Trophoblast cell (in vitro differentiated cells and primary cell): ENCODE measurements at regions not wholly inside any gene's neighbourhood (a gene's known extent, or its start where the extent isn't known, plus 50 kb on each side); places are given as distances from the start of the nearest gene placed in this dataset.

ENCODE experiments used
- DNase-seq, 2 donors: peaks; one replicate each; pipeline ENCODE4 v3.0.0-alpha.2; 2016
- H2AFZ ChIP-seq: 2 replicates; pipeline ENCODE4 v1.6.1; 2013; ENCODE audit warnings: low read length, moderate library complexity, mild to moderate bottlenecking; ENCODE audit not compliant: insufficient read depth, poor library complexity
- H2AK5ac ChIP-seq: 2 replicates; pipeline ENCODE4 v1.6.1; 2013; ENCODE audit warnings: mild to moderate bottlenecking, low read length
- H2BK120ac ChIP-seq: 2 replicates; pipeline ENCODE4 v1.6.1; 2013; ENCODE audit warnings: low read length, mild to moderate bottlenecking, moderate library complexity; ENCODE audit not compliant: insufficient read depth, poor library complexity
- H2BK12ac ChIP-seq: 2 replicates; pipeline ENCODE4 v1.6.1; 2013; ENCODE audit warnings: mild to moderate bottlenecking, low read length, moderate library complexity
- H2BK5ac ChIP-seq: 2 replicates; pipeline ENCODE4 v1.6.1; 2013; ENCODE audit warnings: low read length, low read depth, moderate library complexity, mild to moderate bottlenecking; ENCODE audit not compliant: poor library complexity
- H3K14ac ChIP-seq: 2 replicates; pipeline ENCODE4 v1.6.1; 2013; ENCODE audit warnings: mild to moderate bottlenecking, low read length
- H3K18ac ChIP-seq: 2 replicates; pipeline ENCODE4 v1.6.1; 2013; ENCODE audit warnings: mild to moderate bottlenecking, low read length
- H3K23ac ChIP-seq: 2 replicates; pipeline ENCODE4 v1.6.1; 2013; ENCODE audit warnings: low read length
- H3K27ac ChIP-seq: 2 replicates; pipeline ENCODE4 v1.5.1; 2013; ENCODE audit warnings: low read depth, mild to moderate bottlenecking, inconsistent platforms, low read length, moderate library complexity
- H3K27me3 ChIP-seq: 2 replicates; pipeline ENCODE4 v1.6.1; 2013; ENCODE audit warnings: inconsistent platforms, mild to moderate bottlenecking, low read length, moderate library complexity; ENCODE audit not compliant: insufficient read depth
- H3K36me3 ChIP-seq, 2 experiments: 1 replicate in 1 of 2; 2 replicates in 1 of 2; pipeline ENCODE4 v1.6.1; 2013; ENCODE audit warnings: low read length in 2 of 2, mild to moderate bottlenecking in 2 of 2, moderate library complexity in 1 of 2; ENCODE audit not compliant: insufficient read depth in 2 of 2, control insufficient read depth in 1 of 2
- H3K4ac ChIP-seq: 2 replicates; pipeline ENCODE4 v1.6.1; 2013; ENCODE audit warnings: low read depth, mild to moderate bottlenecking, low read length, moderate library complexity
- H3K4me1 ChIP-seq, 2 experiments: 1 replicate in 1 of 2; 2 replicates in 1 of 2; pipeline ENCODE4 v1.6.1; 2013; ENCODE audit warnings: low read length in 2 of 2, mild to moderate bottlenecking in 2 of 2, moderate library complexity in 1 of 2; ENCODE audit not compliant: insufficient read depth in 2 of 2, control insufficient read depth in 1 of 2
- H3K4me2 ChIP-seq: 2 replicates; pipeline ENCODE4 v1.6.1; 2013; ENCODE audit warnings: inconsistent platforms, mild to moderate bottlenecking, low read length, moderate library complexity
- H3K4me3 ChIP-seq: 2 replicates; pipeline ENCODE4 v1.5.1; 2013; ENCODE audit warnings: mild to moderate bottlenecking, low read depth, low read length, inconsistent platforms
- H3K79me1 ChIP-seq: one replicate; pipeline ENCODE4 v1.6.1; 2013; ENCODE audit warnings: low read length
- H3K79me2 ChIP-seq: 2 replicates; pipeline ENCODE4 v1.6.1; 2013; ENCODE audit warnings: low read length, mild to moderate bottlenecking; ENCODE audit not compliant: control insufficient read depth, insufficient read depth, poor library complexity
- H3K9ac ChIP-seq: 2 replicates; pipeline ENCODE4 v1.6.1; 2013; ENCODE audit warnings: mild to moderate bottlenecking, low read length
- H3K9me3 ChIP-seq: 2 replicates; pipeline ENCODE4 v1.6.1; 2013; ENCODE audit warnings: low read depth, mild to moderate bottlenecking, control low read depth, inconsistent platforms, low read length; ENCODE audit not compliant: insufficient read depth
- H4K12ac ChIP-seq: 2 replicates; pipeline ENCODE4 v1.6.1; 2013; ENCODE audit warnings: low read depth, mild to moderate bottlenecking, low read length, moderate library complexity
- H4K8ac ChIP-seq: 2 replicates; pipeline ENCODE4 v1.6.1; 2013; ENCODE audit warnings: low read depth, mild to moderate bottlenecking, low read length, moderate library complexity
- H4K91ac ChIP-seq: one replicate; pipeline ENCODE4 v1.6.1; 2013; ENCODE audit warnings: low read depth, mild to moderate bottlenecking, low read length, moderate library complexity
- WGBS: extraction: QIAGEN DNeasy Blood & Tissue Kit; methylation state at CpG from one replicate; pipeline ENCODE4 v1.1.7; 2013; ENCODE audit warnings: missing lambda C conversion rate; ENCODE audit not compliant: insufficient read length, insufficient coverage; ENCODE audit errors: extremely low coverage; 5-methylcytosine and 5-hydroxymethylcytosine counted together

DNA sequence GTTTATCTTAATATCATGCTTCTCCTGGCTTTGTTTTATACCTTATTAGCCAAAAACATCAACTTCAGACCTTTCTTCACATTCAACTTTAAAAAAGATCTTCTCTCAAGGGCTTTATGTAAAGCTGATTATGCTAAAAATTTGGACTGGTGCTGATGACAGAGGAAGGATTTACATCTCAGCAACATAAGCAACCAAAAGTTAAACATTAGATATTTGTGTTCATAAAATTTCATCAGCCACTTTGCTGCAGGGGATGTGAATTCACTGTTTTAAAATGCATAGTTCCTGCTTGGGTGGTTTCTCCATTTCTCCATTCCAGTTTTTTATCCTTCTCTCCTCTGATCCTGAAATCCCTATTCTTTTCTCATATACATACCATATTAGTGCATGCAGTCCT, 398.6 kb upstream of the DDI1 start:
- Histone ChIP-seq H3K14ac (no peak overlapping the region), H4K91ac (no peak overlapping the region), H3K9me3 (no peaks in the 10 kb centered on the region), H3K4me3 (no peak overlapping the region), H3K79me1 (no peaks in the 10 kb centered on the region), H3K9ac (no peak overlapping the region), H3K36me3 (no peaks in the 10 kb centered on the region), H3K4me1 (no peaks in the 10 kb centered on the region), H3K4ac (no peak overlapping the region), H3K18ac (no peak overlapping the region), H2AK5ac (no peak overlapping the region), H3K4me2 (no peak overlapping the region), H3K27ac (no peak overlapping the region), H3K27me3 (no peaks in the 10 kb centered on the region), H3K79me2 (no peaks in the 10 kb centered on the region), H4K8ac (no peak overlapping the region), H2BK120ac (no peak overlapping the region), H2BK12ac (no peak overlapping the region), H2BK5ac (no peak overlapping the region), H2AFZ (no peak overlapping the region), H3K23ac (no peak overlapping the region), H4K12ac (no peak overlapping the region)
- DNase-seq: no peak

DNA sequence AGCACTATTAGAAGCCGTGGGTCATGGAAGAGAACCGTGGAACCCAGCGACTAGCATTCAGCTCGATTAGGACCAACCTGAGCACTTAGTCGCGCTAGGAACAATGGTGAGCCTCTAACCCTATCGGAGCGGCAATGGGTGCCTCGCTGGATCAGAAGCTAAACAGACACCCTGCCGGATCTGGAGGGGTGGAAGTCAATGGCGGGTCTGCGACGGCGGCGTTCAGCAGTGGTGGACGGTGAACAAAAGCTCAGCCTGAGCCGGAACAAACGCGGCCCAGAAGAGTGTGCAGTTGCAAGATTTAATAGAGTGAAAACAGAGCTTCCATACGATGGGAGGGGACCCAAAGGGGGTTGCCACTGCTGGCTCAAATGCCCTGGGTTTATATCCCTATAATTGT, 391.8 kb upstream of the DDI1 start:
- WGBS: no CpG with 5 or more reads among the region's 20 CpGs

DNA sequence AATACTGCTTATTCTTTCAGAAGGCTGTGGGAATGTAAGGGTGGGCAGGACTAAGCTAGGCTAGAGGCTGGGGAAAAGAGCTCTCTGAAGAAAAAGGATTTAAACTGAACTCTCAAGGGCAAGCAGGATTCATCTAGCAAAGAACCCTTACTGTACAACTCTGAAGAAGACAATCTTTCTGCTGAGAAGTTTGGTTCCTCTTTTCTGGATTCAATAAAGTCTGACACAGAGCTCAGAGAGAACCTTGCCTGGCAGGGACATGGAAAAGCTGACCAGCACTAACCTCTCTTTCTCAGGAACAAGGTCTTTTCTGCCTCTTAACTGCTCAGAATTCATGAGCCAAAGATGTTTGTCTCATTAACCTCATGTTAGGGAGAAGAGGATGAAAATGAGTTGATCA, 388.4 kb upstream of the DDI1 start:
- no peaks in the 10 kb centered on the region for H3K27me3 ChIP-seq
- no peak overlapping the region for H4K8ac ChIP-seq
- H3K9me3 ChIP-seq: peaks cover 3% of the 10 kb centered on the region
- H3K4ac ChIP-seq: no peak overlapping the region
- no peaks in the 10 kb centered on the region for H3K4me1 ChIP-seq
- H4K12ac ChIP-seq: no peak overlapping the region
- DNase-seq: no peak
- no peaks in the 10 kb centered on the region for H3K79me1 ChIP-seq
- H3K79me2 ChIP-seq: no peaks in the 10 kb centered on the region
- no peak overlapping the region for H3K4me3 ChIP-seq
- H3K14ac ChIP-seq: no peak overlapping the region
- no peak overlapping the region for H2BK120ac ChIP-seq
- H2AFZ ChIP-seq: no peak overlapping the region
- H3K23ac ChIP-seq: no peak overlapping the region
- no peak overlapping the region for H3K4me2 ChIP-seq
- no peak overlapping the region for H2AK5ac ChIP-seq
- no peak overlapping the region for H3K9ac ChIP-seq
- H3K36me3 ChIP-seq: peaks cover 0 to 3% of the 10 kb centered on the region in 2 experiments
- no peak overlapping the region for H2BK5ac ChIP-seq
- no peak overlapping the region for H4K91ac ChIP-seq
- H3K27ac ChIP-seq: no peak overlapping the region
- no peak overlapping the region for H2BK12ac ChIP-seq
- H3K18ac ChIP-seq: no peak overlapping the region

More for the DNA sequence above, 391.8 kb upstream of the DDI1 start:
- Histone ChIP-seq H3K23ac (no peak overlapping the region), H2BK5ac (no peak overlapping the region), H2AFZ (no peak overlapping the region), H3K18ac (no peak overlapping the region), H3K9me3 (no peaks in the 10 kb centered on the region), H4K12ac (no peak overlapping the region), H2AK5ac (no peak overlapping the region), H3K4me2 (no peak overlapping the region), H3K79me1 (no peaks in the 10 kb centered on the region), H3K14ac (no peak overlapping the region), H3K27ac (no peak overlapping the region), H3K36me3 (no peaks in the 10 kb centered on the region), H4K91ac (no peak overlapping the region), H3K27me3 (no peaks in the 10 kb centered on the region), H3K4ac (no peak overlapping the region), H3K4me1 (no peaks in the 10 kb centered on the region), H2BK120ac (no peak overlapping the region), H4K8ac (no peak overlapping the region), H3K79me2 (no peaks in the 10 kb centered on the region), H3K9ac (no peak overlapping the region), H2BK12ac (no peak overlapping the region), H3K4me3 (peak overlapping the region; percentile 44)
- no peak for DNase-seq

DNA sequence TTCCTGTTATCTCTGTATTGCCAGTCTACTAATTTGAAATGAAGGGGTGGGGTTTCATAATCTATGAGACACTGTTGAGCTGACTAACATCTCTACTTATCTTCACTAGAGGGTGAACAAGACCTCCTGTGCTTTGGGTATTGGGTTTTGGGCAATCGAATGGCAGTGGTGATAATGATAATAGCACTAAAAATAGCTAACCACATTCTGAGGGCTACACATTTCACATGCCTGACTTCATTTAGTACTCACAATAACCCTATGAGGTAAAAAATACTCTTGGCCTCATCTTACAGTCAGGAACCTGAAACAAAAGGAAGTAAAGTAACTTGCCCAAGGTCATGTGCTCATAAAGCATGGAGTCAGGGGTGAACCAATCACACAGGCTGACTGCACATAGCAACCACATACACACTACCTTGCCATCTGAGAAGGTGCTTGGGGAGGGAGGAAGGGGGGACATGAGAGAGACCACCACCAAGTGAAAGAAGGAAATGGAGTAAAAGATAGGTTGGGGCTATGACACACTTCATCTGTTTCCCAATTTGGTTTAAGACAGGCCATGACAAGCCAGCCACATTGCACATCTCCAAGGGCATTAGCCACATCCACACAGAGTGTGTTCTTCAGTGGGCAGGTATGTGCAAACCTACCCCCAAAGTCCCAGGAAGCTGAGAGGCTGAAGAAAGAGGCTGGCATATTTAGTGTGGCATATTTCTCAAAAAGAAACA, 387.6 kb upstream of the DDI1 start:
- H2BK120ac ChIP-seq: no peak overlapping the region
- H3K14ac ChIP-seq: no peak overlapping the region
- no peak overlapping the region for H3K9ac ChIP-seq
- no peaks in the 10 kb centered on the region for H3K27me3 ChIP-seq
- no peak overlapping the region for H2AFZ ChIP-seq
- no peak overlapping the region for H3K4me3 ChIP-seq
- H3K4me1 ChIP-seq: no peaks in the 10 kb centered on the region
- no peak overlapping the region for H2BK5ac ChIP-seq
- H3K4ac ChIP-seq: no peak overlapping the region
- H3K4me2 ChIP-seq: no peak overlapping the region
- H4K91ac ChIP-seq: no peak overlapping the region
- H3K18ac ChIP-seq: no peak overlapping the region
- no peak for DNase-seq
- no peak overlapping the region for H2BK12ac ChIP-seq
- no peak overlapping the region for H2AK5ac ChIP-seq
- no peaks in the 10 kb centered on the region for H3K79me2 ChIP-seq
- H4K12ac ChIP-seq: no peak overlapping the region
- no peak overlapping the region for H3K23ac ChIP-seq
- H3K36me3 ChIP-seq: peaks cover 0 to 3% of the 10 kb centered on the region in 2 experiments
- peaks cover 3% of the 10 kb centered on the region for H3K9me3 ChIP-seq
- no CpG with 5 or more reads among the region's 1 CpG for WGBS
- no peak overlapping the region for H4K8ac ChIP-seq
- H3K27ac ChIP-seq: no peak overlapping the region
- H3K79me1 ChIP-seq: no peaks in the 10 kb centered on the region
